B cell (primary cell): ENCODE measurements at regions not wholly inside any gene's neighbourhood (a gene's known extent, or its start where the extent isn't known, plus 50 kb on each side); places are given as distances from the start of the nearest gene placed in this dataset.

ENCODE experiments used
- ATAC-seq: fragments of 200-7000 bp; cut with Tn5 transposase; one replicate; pipeline ENCODE4 v1.10.0; 2021; ENCODE audit warnings: low read depth, mild to moderate bottlenecking, moderate number of reproducible peaks, moderate library complexity
- CTCF ChIA-PET: fragments of 350-600 bp; sonication (Branson Sonifier 250); formaldehyde crosslinking; loops from one replicate; lab custom pipeline; 2021; ENCODE audit warnings: antibody characterized with exemption, inconsistent platforms; lab: Charles Lee
- POLR2A ChIA-PET: fragments of 350-600 bp; sonication (Branson Sonifier 250); formaldehyde crosslinking; loops from one replicate; lab custom pipeline; 2021; ENCODE audit warnings: antibody characterized with exemption; lab: Charles Lee
- DNase-seq: peaks from one replicate; pipeline ENCODE4 v3.0.0; 2013
- H2AFZ ChIP-seq: 2 replicates; pipeline ENCODE4 v1.6.1; 2012; ENCODE audit warnings: mild to moderate bottlenecking, low read depth, low read length; ENCODE audit not compliant: insufficient read depth, poor library complexity, severe bottlenecking
- H3K27ac ChIP-seq, 2 donors: 1 replicate in 1 of 2; 2 replicates in 1 of 2; pipeline ENCODE4 v1.5.1; 2012 to 2013; ENCODE audit warnings: low read length in 2 of 2, mild to moderate bottlenecking in 2 of 2, moderate library complexity in 1 of 2
- H3K27me3 ChIP-seq, 4 experiments: fragments of 200-600 bp in 1 of 4; sonication (generic) in 1 of 4; replicated peaks in 1 of 4; 1 replicate in 2 of 4; 2 replicates in 2 of 4; pipeline versions ENCODE4 v1.6.1 to v1.7.0; 2013 to 2016; ENCODE audit warnings: low read length in 3 of 4, mild to moderate bottlenecking in 2 of 4, mixed read lengths in 1 of 4, moderate library complexity in 1 of 4; ENCODE audit not compliant: insufficient read depth in 4 of 4, control insufficient read depth in 3 of 4; ENCODE audit errors: control extremely low read depth in 1 of 4
- H3K36me3 ChIP-seq, 2 experiments: replicated peaks in 1 of 2; 1 replicate in 1 of 2; 2 replicates in 1 of 2; pipeline versions ENCODE4 v1.6.1 to v1.7.1; 2013; ENCODE audit warnings: low read length in 1 of 2; ENCODE audit not compliant: insufficient read depth in 2 of 2, control insufficient read depth in 1 of 2; ENCODE audit errors: control extremely low read depth in 1 of 2, extremely low read depth in 1 of 2
- H3K4me1 ChIP-seq, 2 donors: fragments of 200-600 bp in 1 of 2; sonication (generic) in 1 of 2; 1 replicate in 1 of 2; 2 replicates in 1 of 2; pipeline versions ENCODE4 v1.5.1 to v1.6.1; 2013 to 2017; ENCODE audit warnings: low read length in 2 of 2; ENCODE audit not compliant: control insufficient read depth in 2 of 2, insufficient read depth in 2 of 2
- H3K4me2 ChIP-seq: replicated peaks from 2 replicates; pipeline ENCODE3; 2012; ENCODE audit warnings: mild to moderate bottlenecking, low read depth, low read length; ENCODE audit not compliant: poor library complexity, severe bottlenecking
- H3K4me3 ChIP-seq, 5 experiments: fragments of 200-600 bp in 1 of 5; sonication (generic) in 1 of 5; 1 replicate in 3 of 5; 2 replicates in 2 of 5; pipeline versions ENCODE4 v1.5.1 to v1.7.0; 2011 to 2016; ENCODE audit warnings: low read length in 4 of 5, mild to moderate bottlenecking in 4 of 5, low read depth in 2 of 5, control low read depth in 1 of 5, moderate library complexity in 1 of 5; ENCODE audit not compliant: insufficient read depth in 1 of 5; ENCODE audit errors: control extremely low read depth in 1 of 5, extremely low read depth in 1 of 5
- H3K79me2 ChIP-seq: fragments of 200-600 bp; sonication (generic); one replicate; pipeline ENCODE4 v1.6.0; 2016; ENCODE audit warnings: low read length; ENCODE audit not compliant: control insufficient read depth, insufficient read depth
- H3K9ac ChIP-seq: fragments of 200-600 bp; sonication (generic); 2 replicates; pipeline ENCODE4 v1.6.1; 2017; ENCODE audit warnings: mild to moderate bottlenecking, low read length, moderate library complexity
- H3K9me3 ChIP-seq, 3 donors: one replicate each; pipeline versions ENCODE4 v1.6.1 to v1.7.1; 2013; ENCODE audit warnings: low read length in 2 of 3; ENCODE audit not compliant: control insufficient read depth in 2 of 3, insufficient read depth in 1 of 3; ENCODE audit errors: control extremely low read depth in 1 of 3
- H4K20me1 ChIP-seq: 2 replicates; pipeline ENCODE4 v1.6.0; 2012; ENCODE audit warnings: mild to moderate bottlenecking, low read length; ENCODE audit not compliant: insufficient read depth, control insufficient read depth, poor library complexity, severe bottlenecking
- H3K27ac Mint-ChIP-seq: one replicate; pipeline ENCODE4 v1.8.0; 2021; ENCODE audit warnings: mixed read lengths
- H3K27me3 Mint-ChIP-seq: one replicate; pipeline ENCODE4 v1.8.0; 2021; ENCODE audit warnings: mixed read lengths
- H3K4me1 Mint-ChIP-seq: one replicate; pipeline ENCODE4 v1.8.0; 2021; ENCODE audit warnings: mixed read lengths
- H3K4me3 Mint-ChIP-seq: one replicate; pipeline ENCODE4 v1.8.0; 2021; ENCODE audit warnings: mixed read lengths
- H3K9me3 Mint-ChIP-seq: one replicate; pipeline ENCODE4 v1.8.0; 2022; ENCODE audit warnings: mixed read lengths; ENCODE audit not compliant: insufficient read depth
- CTCF ChIP-seq: fragments of 200-600 bp; IDR thresholded peaks from one replicate; pipeline ENCODE4 v1.8.0; 2022; ENCODE audit warnings: antibody characterized with exemption, mild to moderate bottlenecking
- EZH2 ChIP-seq: IDR thresholded peaks from 2 replicates; pipeline ENCODE4 v1.6.1; 2012; ENCODE audit warnings: borderline replicate concordance, low read depth, mild to moderate bottlenecking, moderate library complexity, low read length; ENCODE audit not compliant: insufficient read depth, poor library complexity, severe bottlenecking
- WGBS: methylation state at CpG from one replicate; pipeline ENCODE4 v1.1.5; 2013; ENCODE audit warnings: missing lambda C conversion rate; ENCODE audit not compliant: insufficient coverage; 5-methylcytosine and 5-hydroxymethylcytosine counted together
- intact Hi-C: fragments of 100-400 bp; cut with micrococcal nuclease; formaldehyde crosslinking; loops from one replicate; pipeline ENCODE4 v1.10.0; 2022

GRCh38 chr3:81395739-81396513 lies 365.5 kb downstream of the GBE1 start:
- H3K27me3 ChIP-seq: no peaks in the 10 kb centered on the region
- TF ChIP-seq CTCF (no peak), EZH2 (no peak)
- DNase-seq (no peak), ATAC-seq (no peak)
- intact Hi-C loops: no loop called here
- H3K27me3 Mint-ChIP-seq: no peaks in the 10 kb centered on the region
- H4K20me1 ChIP-seq: no peaks in the 10 kb centered on the region
- H3K4me3 ChIP-seq: no peak overlapping the region
- no peaks in the 10 kb centered on the region for H3K79me2 ChIP-seq
- H3K4me2 ChIP-seq: no peak overlapping the region
- H3K4me1 Mint-ChIP-seq: no peaks in the 10 kb centered on the region
- no peak overlapping the region for H2AFZ ChIP-seq
- no peak overlapping the region for H3K27ac ChIP-seq
- no peak overlapping the region for H3K27ac Mint-ChIP-seq
- H3K9me3 Mint-ChIP-seq: no peaks in the 10 kb centered on the region
- H3K36me3 ChIP-seq: no peaks in the 10 kb centered on the region
- no peaks in the 10 kb centered on the region for H3K4me1 ChIP-seq
- ChIA-PET CTCF (no interaction called here), POLR2A (no interaction called here)
- 85% methylated on average over 5 of the region's 7 CpGs for WGBS
- H3K9me3 ChIP-seq: no peaks in the 10 kb centered on the region
- no peak overlapping the region for H3K4me3 Mint-ChIP-seq
- H3K9ac ChIP-seq: no peak overlapping the region

- Mint-ChIP-seq H3K4me1 (no peaks in the 10 kb centered on the region), H3K27ac (no peak overlapping the region), H3K27me3 (no peaks in the 10 kb centered on the region), H3K4me3 (no peak overlapping the region), H3K9me3 (no peaks in the 10 kb centered on the region)
- TF ChIP-seq EZH2 (no peak), CTCF (no peak)
- no peak overlapping the region for H3K9ac ChIP-seq
- H3K27ac ChIP-seq: no peak overlapping the region
- H4K20me1 ChIP-seq: no peaks in the 10 kb centered on the region
- no peak for ATAC-seq
- CTCF ChIA-PET: no interaction called here
- H3K36me3 ChIP-seq: no peaks in the 10 kb centered on the region
- POLR2A ChIA-PET: no interaction called here
- no peak for DNase-seq
- no peak overlapping the region for H2AFZ ChIP-seq
- no peaks in the 10 kb centered on the region for H3K9me3 ChIP-seq
- no peaks in the 10 kb centered on the region for H3K79me2 ChIP-seq
- no peaks in the 10 kb centered on the region for H3K4me1 ChIP-seq
- H3K4me3 ChIP-seq: no peak overlapping the region
- no peak overlapping the region for H3K4me2 ChIP-seq
- H3K27me3 ChIP-seq: no peaks in the 10 kb centered on the region
- no CpG with 5 or more reads among the region's 4 CpGs for WGBS
- intact Hi-C loops: no loop called here
These were observed 366.6 kb downstream of the GBE1 start for GRCh38 chr3:81394651-81395524.
